Dendritic cell treated with granulocyte-macrophage colony-stimulating factor and Interleukin-4, amounts not matched to agents 40 ng/mL and 50 ng/mL, for 4 days (primary cell): ENCODE measurements at regions not wholly inside any gene's neighbourhood (a gene's known extent, or its start where the extent isn't known, plus 50 kb on each side); places are given as distances from the start of the nearest gene placed in this dataset.

Experiments
- H3K27ac Mint-ChIP-seq: one replicate; pipeline ENCODE4 v1.8.0; 2022; ENCODE audit warnings: mild to moderate bottlenecking, mixed read lengths
- H3K27me3 Mint-ChIP-seq: one replicate; pipeline ENCODE4 v1.8.0; 2022; ENCODE audit warnings: mild to moderate bottlenecking, mixed read lengths
- H3K36me3 Mint-ChIP-seq: one replicate; pipeline ENCODE4 v1.8.0; 2022; ENCODE audit warnings: low read depth, mixed read lengths
- H3K4me1 Mint-ChIP-seq: one replicate; pipeline ENCODE4 v1.8.0; 2022; ENCODE audit warnings: low read depth, mixed read lengths
- H3K4me3 Mint-ChIP-seq: one replicate; pipeline ENCODE4 v1.8.0; 2022; ENCODE audit warnings: mild to moderate bottlenecking, moderate library complexity, mixed read lengths
- H3K9me3 Mint-ChIP-seq: one replicate; pipeline ENCODE4 v1.8.0; 2022; ENCODE audit warnings: mixed read lengths
- intact Hi-C: fragments of 100-400 bp; cut with micrococcal nuclease; formaldehyde crosslinking; loops from one replicate; pipeline ENCODE4 v1.15.0; 2022

DNA sequence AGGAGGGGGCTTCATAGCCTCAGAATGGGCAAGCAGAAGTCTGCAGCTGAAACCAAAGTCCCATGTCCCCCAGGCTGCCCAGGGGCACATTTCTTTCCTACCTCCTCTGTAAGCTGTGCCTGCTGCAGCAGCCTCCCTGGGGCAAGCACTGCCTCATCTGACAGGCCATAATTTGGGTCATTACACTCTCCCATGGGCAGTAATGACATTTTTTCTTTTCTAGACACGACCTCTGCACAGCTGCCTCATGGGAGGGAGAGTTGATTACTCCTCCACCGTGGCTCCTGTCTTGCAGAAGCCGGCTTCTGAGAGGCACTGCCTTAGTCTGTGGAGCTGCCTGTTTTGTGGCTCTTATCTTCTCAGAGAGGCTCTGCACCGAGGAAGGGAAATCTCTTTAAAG, 268.9 kb downstream of the TDRD15 start:
- Mint-ChIP-seq H3K4me3 (no peak overlapping the region), H3K9me3 (no peaks in the 10 kb centered on the region), H3K27me3 (peaks cover 6% of the 10 kb centered on the region), H3K4me1 (peaks cover 9% of the 10 kb centered on the region), H3K36me3 (no peaks in the 10 kb centered on the region), H3K27ac (no peak overlapping the region)
- intact Hi-C loops: no loop called here

DNA sequence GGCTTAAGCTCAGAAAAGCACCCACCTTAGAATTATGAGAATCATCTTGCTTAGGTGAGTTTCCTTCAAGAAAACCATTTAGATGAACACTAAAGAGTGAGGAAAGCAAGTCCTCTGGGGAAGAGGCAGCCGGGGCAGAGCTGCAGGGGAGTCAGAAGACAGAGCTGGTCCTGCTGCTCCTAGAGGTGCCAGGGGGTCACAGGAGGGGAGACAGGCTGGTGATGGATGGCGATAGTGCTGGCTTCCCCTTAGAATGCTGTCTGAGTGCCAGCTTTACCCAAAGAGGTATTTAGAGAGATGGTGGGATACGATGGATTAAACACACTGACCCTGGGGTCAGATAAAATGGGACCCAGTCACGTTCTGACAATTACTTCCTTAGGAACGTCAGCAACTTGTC, 269.4 kb downstream of the TDRD15 start:
- intact Hi-C loops: no loop called here
- no peak overlapping the region for H3K27ac Mint-ChIP-seq
- H3K36me3 Mint-ChIP-seq: no peaks in the 10 kb centered on the region

DNA sequence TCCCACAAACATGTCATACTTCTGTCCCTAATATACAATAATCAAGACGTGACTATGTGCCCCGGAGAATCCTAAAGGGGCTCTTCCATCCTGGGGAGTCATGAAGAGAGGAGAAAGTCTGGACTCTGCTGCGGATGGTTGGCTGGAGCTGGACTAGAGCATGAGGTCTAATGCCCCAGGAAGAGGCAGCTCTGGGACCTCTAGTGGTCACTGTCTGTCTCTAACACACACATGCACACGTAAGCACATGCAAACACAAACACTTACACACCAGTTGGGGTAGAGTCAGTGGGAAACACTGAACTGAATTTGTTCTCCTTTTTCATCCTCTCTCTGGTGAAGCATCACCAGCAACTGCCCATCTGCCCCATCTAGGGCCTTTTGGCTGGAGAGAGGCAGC, 271.6 kb downstream of the TDRD15 start:
- H3K9me3 Mint-ChIP-seq: no peaks in the 10 kb centered on the region
- H3K36me3 Mint-ChIP-seq: no peaks in the 10 kb centered on the region
- H3K27ac Mint-ChIP-seq: no peak overlapping the region
- no peak overlapping the region for H3K4me3 Mint-ChIP-seq
- intact Hi-C loops: no loop called here
- peaks cover 3% of the 10 kb centered on the region for H3K27me3 Mint-ChIP-seq
- H3K4me1 Mint-ChIP-seq: peaks cover 9% of the 10 kb centered on the region

More for the DNA sequence above, 269.4 kb downstream of the TDRD15 start:
- H3K9me3 Mint-ChIP-seq: no peaks in the 10 kb centered on the region
- no peak overlapping the region for H3K4me3 Mint-ChIP-seq
- H3K27me3 Mint-ChIP-seq: peaks cover 6% of the 10 kb centered on the region
- H3K4me1 Mint-ChIP-seq: peaks cover 9% of the 10 kb centered on the region

DNA sequence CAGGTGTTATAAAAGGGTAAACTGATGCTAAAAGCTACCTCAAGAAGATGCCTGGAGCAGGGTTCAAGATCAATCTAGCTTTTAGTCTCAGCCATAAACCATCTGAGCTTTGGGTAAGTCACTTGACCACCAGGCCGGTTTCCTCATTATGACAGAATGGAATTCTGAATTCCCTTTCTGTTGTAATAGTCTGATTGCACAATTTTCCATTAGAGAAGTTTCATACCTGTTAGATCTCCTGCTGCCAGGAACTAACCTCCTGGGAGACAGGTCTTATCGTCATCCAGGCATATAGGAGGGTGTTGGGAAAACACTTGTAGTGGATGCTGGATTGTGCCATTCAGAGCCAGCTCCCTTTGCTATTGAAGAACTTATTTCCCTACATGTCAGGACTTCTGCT, 272.5 kb downstream of the TDRD15 start:
- intact Hi-C loops: no loop called here
- peaks cover 3% of the 10 kb centered on the region for H3K27me3 Mint-ChIP-seq
- H3K4me3 Mint-ChIP-seq: no peak overlapping the region
- no peaks in the 10 kb centered on the region for H3K9me3 Mint-ChIP-seq
- H3K27ac Mint-ChIP-seq: no peak overlapping the region
- H3K36me3 Mint-ChIP-seq: no peaks in the 10 kb centered on the region
- H3K4me1 Mint-ChIP-seq: peaks cover 9% of the 10 kb centered on the region

DNA sequence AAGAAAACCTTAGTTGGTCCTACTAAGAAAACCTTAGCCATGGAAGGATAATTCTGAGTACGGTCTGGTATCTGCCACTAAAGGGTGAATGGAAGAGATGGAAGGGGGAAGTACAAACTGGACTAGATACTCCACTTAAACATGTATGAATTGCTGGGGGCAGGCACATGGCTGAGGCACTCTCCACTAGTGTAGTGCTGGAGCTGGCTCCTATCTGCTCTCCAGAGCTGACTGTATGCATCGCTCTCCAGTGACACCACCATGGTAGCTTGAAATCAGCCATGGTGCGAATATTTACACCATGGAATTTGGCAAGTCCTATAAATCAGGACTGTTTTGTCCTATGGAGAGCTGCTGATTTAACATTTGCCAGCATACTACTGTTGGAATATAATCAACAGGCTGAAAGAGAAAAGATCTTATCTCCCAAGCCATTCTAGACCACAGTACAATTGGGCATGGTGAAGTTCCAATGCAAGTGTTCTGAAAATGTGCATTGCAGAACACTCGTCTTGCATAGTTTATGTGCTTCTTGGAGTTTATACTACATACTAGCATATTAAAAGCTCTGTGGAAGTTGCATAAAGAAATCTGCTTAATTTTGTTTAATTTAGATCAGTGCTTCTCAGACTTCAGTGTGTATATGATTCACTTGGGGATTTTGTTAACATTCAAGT, 277.4 kb downstream of the TDRD15 start:
- no peaks in the 10 kb centered on the region for H3K27me3 Mint-ChIP-seq
- no peaks in the 10 kb centered on the region for H3K4me1 Mint-ChIP-seq
- H3K4me3 Mint-ChIP-seq: no peak overlapping the region
- no peaks in the 10 kb centered on the region for H3K36me3 Mint-ChIP-seq
- intact Hi-C loops: no loop called here
- no peaks in the 10 kb centered on the region for H3K9me3 Mint-ChIP-seq
- no peak overlapping the region for H3K27ac Mint-ChIP-seq

DNA sequence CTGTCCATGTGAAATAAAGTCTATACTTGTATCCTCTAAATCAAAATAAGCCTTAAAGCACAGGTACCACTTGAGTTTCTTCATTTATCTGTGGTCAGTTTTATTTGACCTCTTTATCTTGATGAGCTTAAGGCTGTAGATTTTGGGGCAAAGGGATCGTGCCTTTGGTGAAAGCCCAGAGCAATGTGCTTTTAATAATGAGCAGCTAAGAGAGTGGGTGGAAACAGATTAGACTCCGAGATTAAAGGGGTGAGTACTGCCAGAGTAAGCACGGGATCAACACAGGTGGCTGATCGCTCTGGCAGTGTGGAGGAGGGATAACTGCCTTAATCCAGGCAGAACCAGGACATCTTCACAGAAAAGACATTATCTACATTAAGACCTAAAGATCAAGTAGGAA, 280.4 kb downstream of the TDRD15 start:
- Mint-ChIP-seq H3K27me3 (no peaks in the 10 kb centered on the region), H3K36me3 (no peaks in the 10 kb centered on the region), H3K9me3 (no peaks in the 10 kb centered on the region), H3K4me1 (no peaks in the 10 kb centered on the region), H3K27ac (no peak overlapping the region), H3K4me3 (no peak overlapping the region)
- intact Hi-C loops: no loop called here

DNA sequence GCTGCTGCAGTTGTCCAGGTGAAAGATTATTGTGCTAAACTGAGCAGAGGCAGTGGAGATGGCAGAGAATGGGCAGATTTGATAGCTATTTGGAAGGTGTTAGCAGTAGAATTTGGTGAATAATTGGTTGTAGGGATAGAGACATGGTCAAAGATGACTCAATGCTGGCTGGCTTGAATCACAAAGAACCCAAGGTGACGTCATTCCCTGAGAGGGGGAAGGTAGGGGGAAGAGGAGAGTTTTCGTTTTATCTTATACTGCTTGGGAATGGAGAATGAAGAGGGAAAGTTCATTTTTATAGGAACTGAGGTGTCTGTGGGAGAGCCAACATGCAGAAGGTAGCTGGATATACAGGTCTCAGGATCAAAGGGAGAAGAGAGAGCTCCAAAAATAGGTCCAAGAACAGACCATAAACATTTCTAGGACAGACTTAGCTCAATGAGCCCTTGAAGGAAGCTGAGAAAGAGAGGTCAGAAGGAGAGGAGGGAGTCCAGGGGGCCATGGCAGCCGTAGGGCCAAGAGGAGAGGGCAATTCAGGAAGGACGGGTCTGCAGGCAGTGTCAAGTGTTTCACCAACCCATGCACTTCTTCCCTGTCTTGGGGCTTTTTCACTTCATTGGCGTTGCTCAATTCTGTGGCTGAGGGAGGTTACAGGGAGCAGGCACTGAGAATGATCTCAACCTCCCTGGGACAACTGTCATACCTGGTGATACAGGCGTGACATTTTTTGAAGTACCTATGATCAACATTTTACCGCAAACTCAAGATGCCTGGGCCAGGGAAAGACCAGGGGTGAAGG, 281.3 kb downstream of the TDRD15 start:
- no peak overlapping the region for H3K4me3 Mint-ChIP-seq
- H3K27me3 Mint-ChIP-seq: no peaks in the 10 kb centered on the region
- H3K4me1 Mint-ChIP-seq: no peaks in the 10 kb centered on the region
- intact Hi-C loops: no loop called here
- no peaks in the 10 kb centered on the region for H3K36me3 Mint-ChIP-seq
- H3K9me3 Mint-ChIP-seq: no peaks in the 10 kb centered on the region
- H3K27ac Mint-ChIP-seq: no peak overlapping the region

DNA sequence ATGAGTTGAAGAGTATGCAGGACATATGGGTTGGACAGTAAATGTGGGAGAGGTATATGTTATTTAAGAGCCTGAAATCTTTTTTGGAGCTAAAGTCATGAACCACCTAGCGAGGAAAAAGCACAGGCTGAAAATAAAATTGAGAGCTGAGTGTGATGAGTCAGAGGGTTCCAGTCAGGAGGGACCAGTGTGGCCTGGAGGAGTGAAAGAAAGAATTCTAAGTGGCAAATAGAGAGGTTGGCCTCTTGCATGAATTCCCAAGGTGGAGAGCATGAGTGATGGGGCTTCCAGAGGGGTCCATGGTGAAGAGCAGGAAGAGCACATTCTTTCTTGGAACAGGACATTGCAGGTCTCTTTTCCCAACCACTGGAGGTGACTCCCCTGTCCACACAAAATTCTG, 282.6 kb downstream of the TDRD15 start:
- H3K36me3 Mint-ChIP-seq: no peaks in the 10 kb centered on the region
- no peaks in the 10 kb centered on the region for H3K9me3 Mint-ChIP-seq
- H3K4me1 Mint-ChIP-seq: no peaks in the 10 kb centered on the region
- H3K27ac Mint-ChIP-seq: no peak overlapping the region
- H3K27me3 Mint-ChIP-seq: no peaks in the 10 kb centered on the region
- intact Hi-C loops: no loop called here
- H3K4me3 Mint-ChIP-seq: no peak overlapping the region

DNA sequence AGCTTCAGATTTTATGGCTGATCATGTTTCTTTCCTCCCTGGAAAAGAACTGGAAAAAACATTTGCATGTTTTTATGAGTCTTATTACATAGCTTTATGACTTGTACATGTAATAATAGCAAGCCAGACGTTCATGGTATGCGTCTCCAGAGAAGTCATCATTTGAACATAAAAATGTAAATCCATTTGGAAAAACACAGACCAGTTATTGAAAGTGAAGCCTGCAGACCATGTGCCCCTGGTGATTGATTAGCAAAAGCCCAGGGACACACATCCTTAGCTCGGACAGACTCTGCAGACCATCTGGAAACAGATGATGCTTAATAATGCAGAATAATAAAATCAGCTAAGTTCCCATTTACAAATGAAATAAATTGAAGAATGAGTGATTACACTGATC, 283.1 kb downstream of the TDRD15 start:
- H3K4me3 Mint-ChIP-seq: no peak overlapping the region
- no peak overlapping the region for H3K27ac Mint-ChIP-seq
- H3K9me3 Mint-ChIP-seq: no peaks in the 10 kb centered on the region

DNA sequence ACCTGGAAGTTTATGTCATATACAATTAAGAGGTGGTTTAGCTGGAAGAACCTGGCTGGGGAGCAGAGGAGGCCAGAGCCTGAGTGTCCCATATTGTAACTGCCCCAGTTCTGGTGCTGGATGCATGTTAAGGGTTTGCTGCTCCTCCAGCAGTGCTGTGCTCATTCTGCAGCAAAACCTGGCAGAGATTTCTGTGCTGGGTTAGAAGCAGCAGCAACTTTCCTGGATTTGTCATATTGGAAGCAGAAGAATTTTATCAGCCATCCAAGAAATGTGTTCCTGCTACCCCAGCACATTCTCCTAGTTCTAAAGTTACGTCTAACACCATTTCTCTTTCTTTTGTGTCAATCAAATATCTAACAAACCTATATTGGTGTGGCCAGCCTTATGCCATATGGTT, 284.1 kb downstream of the TDRD15 start:
- no peaks in the 10 kb centered on the region for H3K36me3 Mint-ChIP-seq
- H3K4me3 Mint-ChIP-seq: no peak overlapping the region
- no peak overlapping the region for H3K27ac Mint-ChIP-seq
- no peaks in the 10 kb centered on the region for H3K9me3 Mint-ChIP-seq
- H3K27me3 Mint-ChIP-seq: no peaks in the 10 kb centered on the region
- intact Hi-C loops: no loop called here
- no peaks in the 10 kb centered on the region for H3K4me1 Mint-ChIP-seq

More for the DNA sequence above, 283.1 kb downstream of the TDRD15 start:
- H3K27me3 Mint-ChIP-seq: no peaks in the 10 kb centered on the region
- H3K36me3 Mint-ChIP-seq: no peaks in the 10 kb centered on the region
- intact Hi-C loops: no loop called here
- H3K4me1 Mint-ChIP-seq: no peaks in the 10 kb centered on the region

DNA sequence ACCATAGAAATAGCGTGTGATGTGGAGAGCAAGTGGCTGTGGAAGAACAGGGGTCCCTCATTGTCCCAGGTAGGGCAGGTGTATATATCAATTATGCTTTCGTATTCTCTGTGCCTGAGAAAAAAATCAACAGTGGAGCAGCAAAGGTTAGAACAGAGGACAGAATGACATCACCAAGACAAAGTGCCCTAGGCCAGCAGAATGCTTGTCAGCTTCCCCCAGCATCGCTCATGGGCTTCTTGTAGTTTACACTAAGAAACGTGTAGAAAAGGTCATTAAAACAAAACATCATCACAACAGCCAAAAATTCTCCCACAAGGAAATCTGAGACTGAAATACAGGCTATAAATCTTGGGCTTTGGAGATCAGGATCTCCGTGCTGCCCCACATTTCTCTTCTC, 288.0 kb downstream of the TDRD15 start:
- Mint-ChIP-seq H3K9me3 (no peaks in the 10 kb centered on the region), H3K4me3 (no peak overlapping the region), H3K36me3 (no peaks in the 10 kb centered on the region), H3K4me1 (no peaks in the 10 kb centered on the region), H3K27me3 (no peaks in the 10 kb centered on the region), H3K27ac (no peak overlapping the region)
- intact Hi-C loops: no loop called here

DNA sequence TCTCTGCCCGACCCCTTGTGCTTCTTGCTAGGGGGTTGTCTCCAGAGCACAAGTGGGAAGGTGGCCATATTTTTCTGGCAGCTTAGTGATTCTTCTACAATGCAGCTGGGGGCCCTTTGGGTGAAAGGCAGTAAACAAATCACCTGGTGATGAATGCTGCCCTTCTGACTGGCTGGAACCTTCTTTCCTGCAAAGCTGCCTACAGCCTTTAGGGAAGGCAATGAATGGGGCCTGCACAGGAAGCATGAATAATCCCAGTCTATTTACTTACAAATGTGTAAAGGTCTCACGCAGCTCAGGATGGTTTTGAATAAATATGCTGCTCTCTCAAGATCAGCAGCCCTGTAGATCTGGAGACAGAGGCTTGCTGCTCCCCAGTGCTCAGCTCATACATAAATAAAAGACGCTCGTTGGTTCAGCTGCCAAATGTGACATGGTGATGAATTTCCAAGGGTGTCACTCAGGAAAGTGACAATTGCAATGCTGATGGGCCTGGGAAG, 289.2 kb downstream of the TDRD15 start:
- no peaks in the 10 kb centered on the region for H3K27me3 Mint-ChIP-seq
- no peak overlapping the region for H3K27ac Mint-ChIP-seq
- intact Hi-C loops: no loop called here
- H3K4me1 Mint-ChIP-seq: no peaks in the 10 kb centered on the region
- H3K36me3 Mint-ChIP-seq: no peaks in the 10 kb centered on the region
- no peaks in the 10 kb centered on the region for H3K9me3 Mint-ChIP-seq
- no peak overlapping the region for H3K4me3 Mint-ChIP-seq

DNA sequence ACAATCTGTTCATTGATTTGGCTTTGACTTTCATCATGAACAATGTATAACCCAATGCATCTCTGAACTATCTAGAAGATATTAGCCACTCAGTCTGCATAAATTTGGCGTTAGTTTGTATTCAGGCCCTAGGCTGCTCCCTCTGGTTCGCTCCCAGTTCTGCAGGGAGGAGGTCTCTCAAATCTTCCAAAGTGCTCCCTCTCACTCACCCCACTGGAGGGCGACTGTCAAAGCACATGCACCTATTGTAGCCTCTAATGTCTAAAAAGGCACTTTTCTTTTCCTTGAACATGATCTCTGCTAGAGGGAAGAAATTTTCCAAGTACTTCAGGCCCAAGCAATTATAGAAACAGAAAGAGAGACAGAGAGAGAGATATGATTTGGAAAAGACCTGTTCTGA, 291.5 kb downstream of the TDRD15 start:
- Mint-ChIP-seq H3K36me3 (no peaks in the 10 kb centered on the region), H3K27me3 (no peaks in the 10 kb centered on the region), H3K9me3 (no peaks in the 10 kb centered on the region), H3K27ac (no peak overlapping the region), H3K4me3 (no peak overlapping the region), H3K4me1 (no peaks in the 10 kb centered on the region)
- intact Hi-C loops: no loop called here

DNA sequence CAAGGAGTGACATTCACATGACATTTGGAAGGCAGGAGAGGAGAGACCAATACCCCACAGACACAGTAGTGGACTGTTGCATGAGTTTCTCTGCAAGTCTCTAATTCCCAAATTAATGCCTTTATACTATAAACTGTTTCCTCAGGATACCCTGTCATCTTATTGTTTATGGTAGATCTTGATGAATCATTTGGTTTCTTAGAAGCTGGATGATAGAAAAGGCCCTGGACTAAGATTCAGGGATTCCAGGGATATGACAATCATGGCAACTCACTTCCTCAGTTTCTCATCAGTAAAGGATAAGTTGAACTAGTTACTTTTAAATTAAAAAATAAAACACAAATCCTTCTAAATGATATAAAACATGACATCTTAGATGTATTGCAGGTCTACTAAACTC, 292.5 kb downstream of the TDRD15 start:
- intact Hi-C loops: no loop called here
- Mint-ChIP-seq H3K4me1 (no peaks in the 10 kb centered on the region), H3K9me3 (no peaks in the 10 kb centered on the region), H3K4me3 (no peak overlapping the region), H3K36me3 (no peaks in the 10 kb centered on the region), H3K27ac (no peak overlapping the region), H3K27me3 (no peaks in the 10 kb centered on the region)
